H1 (cell line): ENCODE measurements at regions not wholly inside any gene's neighbourhood (a gene's known extent, or its start where the extent isn't known, plus 50 kb on each side); places are given as distances from the start of the nearest gene placed in this dataset.

ENCODE experiments used
- CTCF ChIA-PET: fragments of 300-600 bp; sonication (Branson Sonifier 250); formaldehyde crosslinking; loops from one replicate; lab custom pipeline; 2021; ENCODE audit not compliant: partially characterized antibody; lab: Charles Lee
- POLR2A ChIA-PET: fragments of 300-600 bp; sonication (Branson Sonifier 250); formaldehyde crosslinking; loops from one replicate; lab custom pipeline; 2021; ENCODE audit warnings: inconsistent platforms; ENCODE audit not compliant: partially characterized antibody; lab: Charles Lee
- DNase-seq, 2 experiments: peaks; one replicate each; pipeline versions ENCODE4 v3.0.0 to v3.0.0-alpha.2; 2010 to 2022; ENCODE audit warnings: low spot score in 2 of 2, low read depth in 1 of 2, mixed read lengths in 1 of 2
- FAIRE-seq: peaks from 2 replicates; lab custom pipeline; 2011; peaks lifted over from hg19 to GRCh38; lab: Jason Lieb, UNC
- H2AFZ ChIP-seq: 2 replicates; pipeline ENCODE4 v1.8.1; 2012; ENCODE audit warnings: low read length, inconsistent platforms
- H2AK5ac ChIP-seq: 2 replicates; pipeline ENCODE4 v1.6.1; 2013; ENCODE audit warnings: low read depth, low read length
- H2BK120ac ChIP-seq: replicated peaks from 2 replicates; pipeline ENCODE3; 2013; ENCODE audit warnings: low read depth, low read length, inconsistent platforms
- H2BK12ac ChIP-seq: 2 replicates; pipeline ENCODE4 v1.6.1; 2013; ENCODE audit warnings: low read depth, low read length
- H2BK15ac ChIP-seq: 2 replicates; pipeline ENCODE4 v1.6.1; 2013; ENCODE audit warnings: low read length
- H2BK20ac ChIP-seq: 2 replicates; pipeline ENCODE4 v1.6.1; 2013; ENCODE audit warnings: low read length
- H2BK5ac ChIP-seq: 2 replicates; pipeline ENCODE4 v1.6.1; 2013; ENCODE audit warnings: low read depth, low read length
- H3K14ac ChIP-seq: 2 replicates; pipeline ENCODE4 v1.6.1; 2013; ENCODE audit warnings: inconsistent platforms; ENCODE audit not compliant: insufficient read length
- H3K18ac ChIP-seq: 2 replicates; pipeline ENCODE4 v1.6.1; 2013; ENCODE audit warnings: low read length; ENCODE audit errors: extremely low read depth
- H3K23ac ChIP-seq: 2 replicates; pipeline ENCODE4 v1.6.1; 2013; ENCODE audit warnings: inconsistent platforms; ENCODE audit not compliant: insufficient read length
- H3K23me2 ChIP-seq: 2 replicates; pipeline ENCODE4 v1.6.1; 2013; ENCODE audit warnings: low read depth, low read length
- H3K27ac ChIP-seq: 2 replicates; pipeline ENCODE4 v1.6.1; 2011; ENCODE audit warnings: low read depth, low read length, inconsistent platforms
- H3K27me3 ChIP-seq, 4 experiments: replicated peaks in 1 of 4; 1 replicate in 1 of 4; 2 replicates in 3 of 4; pipeline versions ENCODE4 v1.6.1 to v1.8.1; 2011 to 2013; ENCODE audit warnings: low read length in 3 of 4, mild to moderate bottlenecking in 3 of 4, inconsistent platforms in 2 of 4, mixed read lengths in 2 of 4, moderate library complexity in 1 of 4; ENCODE audit not compliant: control insufficient read depth in 3 of 4, insufficient read depth in 3 of 4; ENCODE audit errors: extremely low read depth in 1 of 4
- H3K36me3 ChIP-seq, 4 experiments: 2 replicates each; pipeline versions ENCODE4 v1.6.1 to v1.8.1; 2011 to 2013; ENCODE audit warnings: mild to moderate bottlenecking in 4 of 4, low read length in 3 of 4, moderate library complexity in 2 of 4, control low read depth in 1 of 4, inconsistent platforms in 1 of 4; ENCODE audit not compliant: insufficient read depth in 4 of 4, control insufficient read depth in 2 of 4
- H3K4ac ChIP-seq: replicated peaks from 2 replicates; pipeline ENCODE3; 2013; ENCODE audit warnings: low read length, low read depth, mixed read lengths, inconsistent platforms; ENCODE audit not compliant: insufficient read length
- H3K4me1 ChIP-seq, 4 experiments: replicated peaks in 1 of 4; 1 replicate in 1 of 4; 2 replicates in 3 of 4; pipeline versions ENCODE4 v1.6.1 to v1.8.1; 2011 to 2013; ENCODE audit warnings: low read length in 3 of 4, inconsistent platforms in 2 of 4, mixed read lengths in 1 of 4; ENCODE audit not compliant: insufficient read depth in 4 of 4, control insufficient read depth in 3 of 4
- H3K4me2 ChIP-seq, 2 experiments: 2 replicates each; pipeline versions ENCODE4 v1.6.1 to v1.8.1; 2011 to 2013; ENCODE audit warnings: low read depth in 2 of 2, low read length in 2 of 2, control low read depth in 1 of 2, inconsistent platforms in 1 of 2, mild to moderate bottlenecking in 1 of 2; ENCODE audit not compliant: insufficient read depth in 1 of 2
- H3K4me3 ChIP-seq, 4 experiments: fragments of 200-600, 300-600 bp in 1 of 4; sonication (generic), shearing (Covaris generic), sonication (Bioruptor Twin) in 1 of 4; 2 replicates each; pipeline versions ENCODE4 v1.5.1 to v1.8.1; 2011 to 2016; ENCODE audit warnings: low read length in 4 of 4, low read depth in 3 of 4, control low read depth in 2 of 4, inconsistent platforms in 2 of 4, mild to moderate bottlenecking in 2 of 4, mixed read lengths in 1 of 4, moderate library complexity in 1 of 4; ENCODE audit not compliant: insufficient read depth in 2 of 4; ENCODE audit errors: extremely low read depth in 1 of 4
- H3K56ac ChIP-seq: replicated peaks from 2 replicates; pipeline ENCODE3; 2013; ENCODE audit warnings: low read depth, mild to moderate bottlenecking, mixed read lengths, low read length, inconsistent platforms; ENCODE audit not compliant: insufficient read length
- H3K79me1 ChIP-seq: 2 replicates; pipeline ENCODE4 v1.6.1; 2013; ENCODE audit warnings: low read depth, low read length, control low read depth
- H3K79me2 ChIP-seq, 2 experiments: 2 replicates each; pipeline versions ENCODE4 v1.6.1 to v1.8.1; 2012 to 2013; ENCODE audit warnings: low read length in 2 of 2, mild to moderate bottlenecking in 2 of 2, inconsistent platforms in 1 of 2; ENCODE audit not compliant: insufficient read depth in 2 of 2, control insufficient read depth in 1 of 2
- H3K9ac ChIP-seq, 4 experiments: replicated peaks in 1 of 4; 1 replicate in 1 of 4; 2 replicates in 3 of 4; pipeline versions ENCODE4 v1.6.1 to v1.8.1; 2011 to 2013; ENCODE audit warnings: low read depth in 3 of 4, low read length in 3 of 4, control low read depth in 2 of 4, mild to moderate bottlenecking in 2 of 4, moderate library complexity in 2 of 4, inconsistent platforms in 1 of 4; ENCODE audit errors: extremely low read depth in 1 of 4
- H3K9me3 ChIP-seq, 2 experiments: 2 replicates each; pipeline versions ENCODE4 v1.6.1 to v1.8.1; 2012 to 2013; ENCODE audit warnings: mild to moderate bottlenecking in 2 of 2, moderate library complexity in 2 of 2, control low read depth in 1 of 2, inconsistent platforms in 1 of 2, low read depth in 1 of 2, low read length in 1 of 2, mixed read lengths in 1 of 2; ENCODE audit not compliant: insufficient read depth in 2 of 2
- H4K20me1 ChIP-seq, 2 experiments: replicated peaks in 1 of 2; 2 replicates each; pipeline versions ENCODE3 to v1.8.1; 2011 to 2013; ENCODE audit warnings: inconsistent platforms in 2 of 2, low read length in 2 of 2, mild to moderate bottlenecking in 1 of 2; ENCODE audit not compliant: insufficient read depth in 2 of 2, control insufficient read depth in 1 of 2
- H4K5ac ChIP-seq: 2 replicates; pipeline ENCODE4 v1.6.1; 2013; ENCODE audit warnings: low read length, low read depth, mixed read lengths, inconsistent platforms; ENCODE audit not compliant: insufficient read length
- H4K8ac ChIP-seq: 2 replicates; pipeline ENCODE4 v1.8.0; 2013; ENCODE audit warnings: mild to moderate bottlenecking, moderate library complexity, low read length, inconsistent platforms; ENCODE audit not compliant: insufficient read depth; ENCODE audit errors: extremely low read depth
- H4K91ac ChIP-seq: replicated peaks from 2 replicates; pipeline ENCODE3; 2013; ENCODE audit warnings: low read length, mixed read lengths, inconsistent platforms; ENCODE audit not compliant: insufficient read length
- BACH1 ChIP-seq: IDR thresholded peaks from 2 replicates; pipeline ENCODE4 v1.6.1; 2012; ENCODE audit warnings: low read length, improper control_type of control experiment
- BCL11A ChIP-seq, 2 experiments: IDR thresholded peaks; one replicate each; pipeline ENCODE4 v1.6.1; 2011; ENCODE audit warnings: low read depth in 2 of 2, low read length in 2 of 2, mild to moderate bottlenecking in 2 of 2
- CEBPB ChIP-seq: IDR thresholded peaks from 2 replicates; pipeline ENCODE4 v1.6.1; 2012; ENCODE audit warnings: low read depth, low read length
- KDM1A ChIP-seq: fragments of 200-600, 300-600 bp; sonication (generic); IDR thresholded peaks from 2 replicates; pipeline ENCODE4 v1.7.1; 2016; ENCODE audit warnings: mild to moderate bottlenecking, low read length, borderline replicate concordance
- MAFK ChIP-seq: IDR thresholded peaks from 2 replicates; pipeline ENCODE4 v1.6.1; 2012; ENCODE audit warnings: low read depth, mild to moderate bottlenecking, improper control_type of control experiment, low read length
- NRF1 ChIP-seq: IDR thresholded peaks from 2 replicates; pipeline ENCODE4 v1.6.1; 2011; ENCODE audit warnings: mild to moderate bottlenecking, low read depth, low read length, improper control_type of control experiment
- POLR2A ChIP-seq, 2 experiments: IDR thresholded peaks; 1 replicate in 1 of 2; 2 replicates in 1 of 2; pipeline ENCODE4 v1.6.1; 2011; ENCODE audit warnings: low read depth in 2 of 2, low read length in 2 of 2, mild to moderate bottlenecking in 2 of 2; ENCODE audit errors: control extremely low read depth in 1 of 2
- POLR2AphosphoS5 ChIP-seq: IDR thresholded peaks from 2 replicates; pipeline ENCODE4 v1.6.1; 2011; ENCODE audit warnings: low read depth, low read length
- POU5F1 ChIP-seq: IDR thresholded peaks from 2 replicates; pipeline ENCODE4 v1.6.1; 2011; ENCODE audit warnings: low read depth, mild to moderate bottlenecking, low read length, moderate library complexity
- RAD21 ChIP-seq, 2 experiments: IDR thresholded peaks in 1 of 2; conservative IDR thresholded peaks in 1 of 2; 2 replicates each; pipeline ENCODE4 v1.6.1; 2011; ENCODE audit warnings: low read depth in 2 of 2, low read length in 2 of 2, improper control_type of control experiment in 1 of 2, inconsistent platforms in 1 of 2, mild to moderate bottlenecking in 1 of 2, moderate library complexity in 1 of 2
- RNF2 ChIP-seq: fragments of 200-900, 300-1000 bp; sonication (generic); IDR thresholded peaks from 2 replicates; pipeline ENCODE4 v1.7.1; 2016; ENCODE audit warnings: borderline replicate concordance, low read depth, mild to moderate bottlenecking, antibody characterized with exemption, low read length; ENCODE audit not compliant: poor library complexity, severe bottlenecking; ENCODE audit errors: missing control alignments
- WGBS, 2 experiments: shearing (Covaris generic) in 1 of 2; methylation state at CpG; one replicate each; pipeline versions ENCODE4 v1.1.6 to v1.1.7; 2013 to 2015; ENCODE audit warnings: low lambda C conversion rate in 2 of 2, mixed read lengths in 2 of 2, inconsistent platforms in 1 of 2, low coverage in 1 of 2, missing lambda C conversion rate in 1 of 2; ENCODE audit not compliant: insufficient replicate concordance in 2 of 2, insufficient coverage in 1 of 2, insufficient read length in 1 of 2; ENCODE audit errors: extremely low coverage in 1 of 2, missing lambda C conversion rate in 1 of 2; 5-methylcytosine and 5-hydroxymethylcytosine counted together

- H3K23ac ChIP-seq, result no peak overlapping the region
- H2BK5ac ChIP-seq, result no peak overlapping the region
- H2BK15ac ChIP-seq, result no peak overlapping the region
- H3K79me1 ChIP-seq, result no peaks in the 10 kb centered on the region
- no peaks in the 10 kb centered on the region for H3K23me2 ChIP-seq
- 30% methylated on average over 2 of the region's 2 CpGs; no CpG with 5 or more reads in 1 of the 2 experiments for WGBS, 2 experiments
- H3K18ac ChIP-seq, result no peak overlapping the region
- H4K91ac ChIP-seq, result no peak overlapping the region
- DNase-seq (no peak), FAIRE-seq (peak; percentile 79)
- H3K27ac ChIP-seq, result no peak overlapping the region
- H4K20me1 ChIP-seq, result no peaks in the 10 kb centered on the region
- H2AK5ac ChIP-seq, result no peak overlapping the region
- H3K14ac ChIP-seq, result no peak overlapping the region
- H3K79me2 ChIP-seq, result no peaks in the 10 kb centered on the region
- no peak overlapping the region for H3K56ac ChIP-seq
- H4K8ac ChIP-seq, result no peak overlapping the region
- H2BK12ac ChIP-seq, result no peak overlapping the region
- ChIA-PET CTCF (interaction anchor here (0.6 kb wide), 1 partner anchor 39 kb away, joined by 3 read pairs; no protein-coding TSS in a partner anchor), POLR2A (no interaction called here)
- peaks cover 0 to 6% (median 1%) of the 10 kb centered on the region in 4 experiments; a peak in 2 of 7 replicates for H3K4me1 ChIP-seq
- H3K27me3 ChIP-seq, result no peaks in the 10 kb centered on the region
- no peak overlapping the region for H2AFZ ChIP-seq
- no peak overlapping the region; a peak in 1 of 4 replicates for H3K4me2 ChIP-seq
- H3K4me3 ChIP-seq, result peak overlapping the region in 1 of 4 experiments; percentile 10; a peak in 1 of 8 replicates
- no peak overlapping the region for H3K4ac ChIP-seq
- H3K9ac ChIP-seq, result no peak overlapping the region
- no peak overlapping the region for H2BK20ac ChIP-seq
- H2BK120ac ChIP-seq, result no peak overlapping the region
- no peak overlapping the region for H4K5ac ChIP-seq
- H3K36me3 ChIP-seq, result no peaks in the 10 kb centered on the region
- TF ChIP-seq MAFK (no peak), RNF2 (no peak), RAD21 (IDR thresholded peaks at IDR 0.05 in 1 of 2, conservative IDR thresholded peaks at IDR 0.05 in 1 of 2; ENCODE audit: low read depth in 2 of 2, low read length in 2 of 2) (peak in 1 of 2 experiments; percentile 4; a peak in 1 of 4 replicates), POLR2A (IDR thresholded peaks at IDR 0.05; ENCODE audit: control extremely low read depth in 1 of 2, low read depth in 2 of 2, low read length in 2 of 2) (no peak), CEBPB (no peak), BACH1 (no peak), POLR2AphosphoS5 (no peak), NRF1 (no peak), POU5F1 (peak; percentile 86), BCL11A (IDR thresholded peaks at IDR 0.05; ENCODE audit: low read depth in 2 of 2, low read length in 2 of 2) (peak in 1 of 2 experiments; percentile 14), KDM1A (no peak)
- no peaks in the 10 kb centered on the region for H3K9me3 ChIP-seq
Measured at GRCh38 chr13:85567909-85568308, 231.3 kb downstream of the SLITRK6 start.
